ENCODE measurements at regions not wholly inside any gene's neighbourhood (a gene's known extent, or its start where the extent isn't known, plus 50 kb on each side); places are given as distances from the start of the nearest gene placed in this dataset.

- no peak overlapping the region for H3K4me3 ChIP-seq (ENCODE audit: low read depth, low read length)
- no peak for DNase-seq (ENCODE audit: low read depth)
- TF ChIP-seq, protein P1, sequence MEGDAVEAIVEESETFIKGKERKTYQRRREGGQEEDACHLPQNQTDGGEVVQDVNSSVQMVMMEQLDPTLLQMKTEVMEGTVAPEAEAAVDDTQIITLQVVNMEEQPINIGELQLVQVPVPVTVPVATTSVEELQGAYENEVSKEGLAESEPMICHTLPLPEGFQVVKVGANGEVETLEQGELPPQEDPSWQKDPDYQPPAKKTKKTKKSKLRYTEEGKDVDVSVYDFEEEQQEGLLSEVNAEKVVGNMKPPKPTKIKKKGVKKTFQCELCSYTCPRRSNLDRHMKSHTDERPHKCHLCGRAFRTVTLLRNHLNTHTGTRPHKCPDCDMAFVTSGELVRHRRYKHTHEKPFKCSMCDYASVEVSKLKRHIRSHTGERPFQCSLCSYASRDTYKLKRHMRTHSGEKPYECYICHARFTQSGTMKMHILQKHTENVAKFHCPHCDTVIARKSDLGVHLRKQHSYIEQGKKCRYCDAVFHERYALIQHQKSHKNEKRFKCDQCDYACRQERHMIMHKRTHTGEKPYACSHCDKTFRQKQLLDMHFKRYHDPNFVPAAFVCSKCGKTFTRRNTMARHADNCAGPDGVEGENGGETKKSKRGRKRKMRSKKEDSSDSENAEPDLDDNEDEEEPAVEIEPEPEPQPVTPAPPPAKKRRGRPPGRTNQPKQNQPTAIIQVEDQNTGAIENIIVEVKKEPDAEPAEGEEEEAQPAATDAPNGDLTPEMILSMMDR (conservative IDR thresholded peaks at IDR 0.05; ENCODE audit: low read depth, low read length) = no peak
Observed at GRCh38 chr13:39960191-39960590, 304.7 kb downstream of the COG6 start.

DNA sequence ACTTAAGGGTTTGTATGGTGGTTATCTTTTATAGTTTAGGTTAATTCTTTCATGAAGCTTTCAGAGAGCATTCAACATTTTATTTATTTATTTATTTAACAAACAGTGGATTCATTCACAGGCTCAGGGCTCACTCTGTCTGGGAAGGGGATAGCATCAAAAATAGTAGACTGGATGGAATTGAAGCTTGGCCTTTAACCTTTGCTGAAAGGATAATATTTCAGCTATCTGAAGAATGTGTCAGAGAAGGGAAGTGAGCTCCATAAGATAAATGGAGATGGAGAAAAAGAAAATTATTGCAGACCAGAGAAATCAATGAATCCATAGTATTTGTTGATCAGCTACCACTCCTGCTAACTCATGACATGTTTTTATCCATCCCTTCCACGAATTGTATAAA, 305.6 kb downstream of the COG6 start:
- TF ChIP-seq, protein P1 (conservative IDR thresholded peaks at IDR 0.05; ENCODE audit: low read depth, low read length) = no peak
- no peak overlapping the region for H3K4me3 ChIP-seq (ENCODE audit: low read depth, low read length)
- DNase-seq (ENCODE audit: low read depth) = peak; percentile 51

- no peak overlapping the region for H3K4me3 ChIP-seq (ENCODE audit: low read depth, low read length)
- TF ChIP-seq, protein P1 (conservative IDR thresholded peaks at IDR 0.05; ENCODE audit: low read depth, low read length) = no peak
- no peak for DNase-seq (ENCODE audit: low read depth)
Observed at GRCh38 chr13:39963612-39964011, 308.1 kb downstream of the COG6 start.

GRCh38 chr13:39965309-39965708, 309.8 kb downstream of the COG6 start:
- TF ChIP-seq, protein P1 (conservative IDR thresholded peaks at IDR 0.05; ENCODE audit: low read depth, low read length) = no peak
- DNase-seq (ENCODE audit: low read depth) = no peak
- H3K4me3 ChIP-seq (ENCODE audit: low read depth, low read length) = no peak overlapping the region

- TF ChIP-seq, protein P1 (conservative IDR thresholded peaks at IDR 0.05; ENCODE audit: low read depth, low read length) = no peak
- H3K4me3 ChIP-seq (ENCODE audit: low read depth, low read length) = no peak overlapping the region
- DNase-seq (ENCODE audit: low read depth) = no peak
Observed at GRCh38 chr13:39967199-39967959, 311.9 kb downstream of the COG6 start.

- no peak overlapping the region for H3K4me3 ChIP-seq (ENCODE audit: low read depth, low read length)
- no peak for DNase-seq (ENCODE audit: low read depth)
- TF ChIP-seq, protein P1 (conservative IDR thresholded peaks at IDR 0.05; ENCODE audit: low read depth, low read length) = no peak
Observed at GRCh38 chr13:39968646-39969475, 313.4 kb downstream of the COG6 start.

Data from choroid plexus epithelial cell (primary cell).